SJCRH30 (cell line): ENCODE measurements at regions not wholly inside any gene's neighbourhood (a gene's known extent, or its start where the extent isn't known, plus 50 kb on each side); places are given as distances from the start of the nearest gene placed in this dataset.

ENCODE experiments used
- DNase-seq, 2 experiments: peaks; one replicate each; pipeline ENCODE4 v3.0.0-alpha.2; 2015 to 2020
- H3K27ac ChIP-seq: fragments of 250-450 bp; sonication (Bioruptor Pico); 2 replicates; pipeline ENCODE4 v1.5.1; 2020; ENCODE audit warnings: mild to moderate bottlenecking, moderate library complexity
- H3K27me3 ChIP-seq: fragments of 250-450 bp; sonication (Bioruptor Pico); 2 replicates; pipeline ENCODE4 v1.5.1; 2020; ENCODE audit warnings: mild to moderate bottlenecking, moderate library complexity
- H3K36me3 ChIP-seq: fragments of 250-450 bp; sonication (Bioruptor Pico); 2 replicates; pipeline ENCODE4 v1.5.1; 2020; ENCODE audit warnings: mild to moderate bottlenecking, moderate library complexity
- H3K4me1 ChIP-seq: fragments of 250-450 bp; sonication (Bioruptor Pico); 2 replicates; pipeline ENCODE4 v1.5.1; 2020; ENCODE audit warnings: mild to moderate bottlenecking, moderate library complexity
- H3K4me3 ChIP-seq: fragments of 250-450 bp; sonication (Bioruptor Pico); 2 replicates; pipeline ENCODE4 v1.5.1; 2020; ENCODE audit warnings: mild to moderate bottlenecking, moderate library complexity
- H3K9me3 ChIP-seq: fragments of 250-450 bp; sonication (Bioruptor Pico); replicated peaks from 2 replicates; pipeline ENCODE4 v1.5.1; 2020; ENCODE audit warnings: mild to moderate bottlenecking, moderate library complexity

GRCh38 chr6:75546381-75546780 lies 52.8 kb upstream of the FILIP1 start:
- DNase-seq, result peak in 1 of 2 experiments; percentile 30

GRCh38 chr6:75550544-75551167 lies 51.0 kb upstream of the SENP6 start:
- Histone ChIP-seq H3K4me3 (no peak overlapping the region), H3K9me3 (no peaks in the 10 kb centered on the region), H3K4me1 (no peaks in the 10 kb centered on the region), H3K27ac (no peak overlapping the region), H3K27me3 (no peaks in the 10 kb centered on the region), H3K36me3 (no peaks in the 10 kb centered on the region)
- DNase-seq, result no peak

More at GRCh38 chr6:75546381-75546780, 52.8 kb upstream of the FILIP1 start:
- Histone ChIP-seq H3K9me3 (no peaks in the 10 kb centered on the region), H3K4me1 (no peaks in the 10 kb centered on the region), H3K27me3 (no peaks in the 10 kb centered on the region), H3K4me3 (no peak overlapping the region), H3K36me3 (no peaks in the 10 kb centered on the region), H3K27ac (no peak overlapping the region)

- Histone ChIP-seq H3K4me1 (no peaks in the 10 kb centered on the region), H3K27ac (no peak overlapping the region), H3K36me3 (no peaks in the 10 kb centered on the region), H3K27me3 (no peaks in the 10 kb centered on the region), H3K4me3 (no peak overlapping the region), H3K9me3 (no peaks in the 10 kb centered on the region)
- no peak for DNase-seq
Measured at GRCh38 chr6:75551367-75551952, 50.2 kb upstream of the SENP6 start.
